Dermis blood vessel endothelial cell (primary cell): ENCODE measurements at regions not wholly inside any gene's neighbourhood (a gene's known extent, or its start where the extent isn't known, plus 50 kb on each side); places are given as distances from the start of the nearest gene placed in this dataset.

Source experiments
- DNase-seq: peaks from one replicate; pipeline ENCODE4 v3.0.0; 2010

DNA sequence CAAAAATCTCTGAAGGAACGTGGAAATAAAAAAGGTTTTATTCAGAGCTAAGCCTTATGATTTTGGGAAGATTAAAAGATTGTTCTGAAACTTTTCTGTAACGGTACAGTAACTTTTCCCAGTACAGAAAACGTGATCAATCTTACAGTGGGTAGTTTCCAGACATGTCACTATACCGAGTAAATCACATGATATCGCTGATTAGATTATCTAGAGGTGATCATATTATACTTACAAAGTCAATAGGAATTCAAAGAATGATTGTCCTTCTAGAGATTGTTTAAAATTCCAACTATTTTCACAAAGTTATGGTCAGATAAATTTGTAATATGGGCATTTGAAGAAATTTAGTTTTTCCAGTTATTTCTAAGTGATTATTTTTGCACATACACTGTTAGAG, 736.0 kb upstream of the GRM7 start:
- DNase-seq: no peak

GRCh38 chr3:6125520-6125919, 735.4 kb upstream of the GRM7 start:
- DNase-seq: no peak

DNA sequence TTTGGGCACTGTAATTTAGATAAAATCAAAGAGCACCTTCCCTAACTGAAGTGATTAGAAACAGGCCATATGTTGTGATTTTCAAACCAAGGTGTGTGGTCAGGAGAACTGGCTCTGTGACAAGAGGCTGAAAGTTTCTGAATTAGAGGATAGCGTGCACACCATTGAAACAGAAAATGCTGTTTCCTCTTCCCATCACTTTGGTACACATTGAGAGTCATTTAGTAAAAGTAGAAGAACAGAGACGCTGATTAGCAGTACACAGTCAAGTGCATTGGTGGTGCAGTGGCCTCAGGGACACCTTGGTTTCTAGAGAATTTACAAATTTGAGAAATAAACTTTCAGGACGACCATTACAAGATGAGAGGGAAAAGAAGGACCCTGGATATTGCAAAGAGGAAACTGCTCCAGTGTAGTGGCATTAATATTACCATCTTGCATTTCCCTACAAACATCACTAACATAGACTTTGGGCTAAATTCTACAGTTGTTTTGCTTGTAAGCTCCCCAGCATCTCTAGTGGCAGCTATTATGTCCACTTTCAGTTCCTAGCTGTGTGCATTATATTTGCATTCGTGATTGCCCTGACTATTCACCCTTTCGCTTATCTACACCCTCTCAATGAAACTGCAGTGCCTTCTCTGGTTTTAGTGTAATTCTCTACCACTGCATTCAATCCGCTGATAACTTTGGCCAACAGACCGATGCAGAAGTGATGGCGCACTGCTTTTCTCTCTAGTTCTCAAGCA, 728.1 kb upstream of the GRM7 start:
- DNase-seq: no peak

DNA sequence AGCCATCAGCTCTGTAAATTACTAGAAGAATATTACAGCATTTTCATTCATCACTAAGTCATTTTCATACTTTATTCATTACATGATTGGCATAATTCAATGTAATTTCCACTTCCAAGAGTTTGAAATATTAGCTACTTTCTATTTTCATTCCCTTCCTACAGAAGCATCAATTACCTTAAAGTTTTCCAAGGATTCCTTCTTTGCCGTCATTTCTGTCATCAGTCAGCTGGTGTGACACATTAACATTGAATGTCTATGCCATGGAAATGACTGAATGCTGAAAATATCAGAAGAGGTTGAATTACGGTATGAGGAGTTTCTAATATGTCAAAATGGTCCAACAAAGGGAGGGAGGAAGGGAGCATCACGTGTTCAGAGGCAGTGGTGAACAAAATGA, 718.2 kb upstream of the GRM7 start:
- no peak for DNase-seq

- DNase-seq: no peak
Observed at GRCh38 chr3:6147883-6148282, 713.0 kb upstream of the GRM7 start.

DNA sequence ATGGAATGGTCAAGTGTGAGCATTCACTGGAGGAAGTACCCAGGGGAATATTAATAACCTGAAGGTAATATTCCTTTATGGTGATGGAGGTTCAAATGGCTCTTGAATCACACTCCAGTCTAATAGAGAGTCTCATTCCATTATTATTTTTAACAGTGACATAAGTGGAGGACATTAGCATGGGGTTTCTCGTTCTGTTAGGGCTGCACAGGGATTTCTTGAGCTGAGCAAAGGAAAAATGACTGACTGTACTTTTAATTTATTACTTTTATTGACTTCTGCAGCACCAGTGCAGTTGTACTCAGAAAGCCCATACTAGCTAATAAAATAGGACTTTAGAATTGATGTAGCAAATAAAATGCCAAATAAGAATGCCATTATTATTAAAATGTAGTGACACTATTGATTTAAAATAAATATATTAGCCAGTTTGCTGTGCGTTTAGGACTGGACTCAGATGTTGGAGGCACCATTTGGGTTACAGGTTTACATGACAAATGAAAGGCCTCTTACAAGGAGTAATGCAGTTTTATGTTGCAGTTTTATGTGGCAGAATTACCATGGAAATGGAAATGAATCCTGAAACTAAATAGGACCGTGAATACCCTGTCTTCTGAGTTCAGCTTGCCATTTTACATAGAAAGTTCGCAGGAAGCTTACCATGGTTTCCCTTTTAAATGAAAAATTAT, 705.1 kb upstream of the GRM7 start:
- DNase-seq: no peak

GRCh38 chr3:6165951-6166350, 695.0 kb upstream of the GRM7 start:
- DNase-seq: no peak

GRCh38 chr3:6168256-6168655, 692.7 kb upstream of the GRM7 start:
- DNase-seq: no peak

GRCh38 chr3:6172871-6173642, 687.9 kb upstream of the GRM7 start:
- no peak for DNase-seq

- DNase-seq: no peak
Observed at GRCh38 chr3:6177417-6177816, 683.5 kb upstream of the GRM7 start.

DNA sequence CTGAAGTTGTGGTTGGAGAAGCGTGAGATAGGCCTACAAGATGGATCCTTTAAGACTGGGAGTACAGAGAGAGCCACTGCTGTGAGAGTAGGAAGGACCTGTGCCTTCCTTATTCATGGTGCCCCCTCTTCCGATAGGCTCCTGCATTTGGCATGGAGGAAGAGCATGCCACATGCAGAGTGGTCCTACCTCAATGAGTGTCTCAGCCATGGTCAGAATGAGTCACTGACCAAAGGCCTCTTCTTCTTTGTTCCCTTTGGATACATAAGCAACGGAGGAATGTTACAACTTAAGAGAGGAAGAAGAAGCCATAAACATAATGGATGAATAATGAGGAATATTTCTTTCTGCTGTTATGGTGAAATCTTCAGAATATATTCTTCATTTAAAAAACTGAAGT, 681.2 kb upstream of the GRM7 start:
- no peak for DNase-seq

DNA sequence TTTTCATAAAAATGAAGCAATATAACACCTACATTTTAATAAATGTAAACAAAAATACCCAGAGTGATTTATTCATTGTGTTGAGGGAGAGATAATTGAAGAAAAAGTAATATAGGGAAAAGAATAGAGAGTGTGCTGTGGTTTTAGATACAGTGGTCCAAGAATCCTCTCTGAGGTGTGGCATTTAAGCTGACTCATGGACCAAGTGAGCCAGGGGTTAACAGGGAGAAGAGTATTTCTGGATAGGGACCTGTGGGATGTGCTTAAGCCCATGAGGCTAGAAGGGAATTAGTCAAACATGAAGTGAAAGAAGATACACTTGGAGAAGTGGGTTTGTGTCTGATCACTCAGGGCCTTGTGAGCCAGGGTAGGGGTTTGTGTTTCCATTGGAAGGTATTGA, 680.7 kb upstream of the GRM7 start:
- DNase-seq: no peak

- DNase-seq: no peak
Observed at GRCh38 chr3:6182476-6182875, 678.4 kb upstream of the GRM7 start.

DNA sequence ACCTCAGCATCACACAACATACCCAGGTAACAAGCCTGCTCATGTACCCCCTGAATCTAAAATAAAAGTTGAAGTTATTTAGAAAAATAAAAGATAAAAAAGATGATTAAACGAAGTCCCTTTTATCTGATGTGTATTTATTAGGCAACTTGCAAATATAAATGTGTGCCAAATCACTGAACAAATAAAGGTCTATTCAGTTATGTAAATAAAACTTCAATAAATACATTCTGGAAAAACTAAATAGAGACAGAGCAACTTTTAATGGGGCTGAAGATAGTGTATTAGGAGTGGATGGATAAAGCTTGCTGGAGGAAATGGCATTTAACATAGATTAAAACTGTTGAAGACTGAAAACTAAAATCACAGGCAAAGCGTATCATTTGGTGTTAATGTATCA, 678.0 kb upstream of the GRM7 start:
- DNase-seq: no peak

DNA sequence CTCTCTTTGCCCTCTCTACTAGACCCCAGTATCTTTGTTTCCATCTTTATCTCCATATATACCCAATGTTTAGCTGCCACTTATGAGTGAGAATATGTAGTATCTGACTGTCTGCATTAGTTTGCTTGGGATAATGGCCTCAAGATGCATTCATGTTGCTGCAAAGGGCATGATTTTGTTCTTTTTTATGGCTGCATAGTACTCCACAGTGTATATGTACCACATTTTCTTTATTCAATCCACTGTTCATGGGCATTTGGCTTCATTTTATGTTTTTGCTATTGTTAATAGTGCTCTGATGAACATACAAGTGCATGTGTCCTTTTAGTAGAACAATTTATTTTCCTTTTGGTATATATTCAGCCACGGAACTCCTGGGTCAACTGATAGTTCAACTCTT, 671.5 kb upstream of the GRM7 start:
- DNase-seq: no peak

- DNase-seq: no peak
Observed at GRCh38 chr3:6204891-6205290, 656.0 kb upstream of the GRM7 start.

- no peak for DNase-seq
Observed at GRCh38 chr3:6216135-6217026, 644.5 kb upstream of the GRM7 start.

GRCh38 chr3:6220447-6220846, 640.5 kb upstream of the GRM7 start:
- DNase-seq: no peak

DNA sequence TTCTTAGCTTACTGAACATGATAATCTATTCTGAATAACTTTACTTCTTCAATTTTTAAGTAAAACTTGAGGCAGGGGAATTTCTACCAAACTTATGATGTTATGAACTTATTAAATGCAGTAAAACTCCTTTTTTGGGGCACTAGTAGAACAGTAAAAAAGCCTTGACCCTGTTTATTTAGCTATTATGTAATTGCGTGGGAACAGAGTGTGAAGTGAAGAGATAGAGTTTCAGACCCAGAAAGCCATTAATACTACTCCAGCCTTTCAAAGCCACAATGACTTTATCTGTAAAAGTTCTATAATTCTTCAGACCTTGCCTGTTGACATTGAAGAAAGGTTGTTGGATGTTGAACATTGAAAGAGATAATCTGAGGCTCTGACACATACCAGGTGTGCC, 638.8 kb upstream of the GRM7 start:
- no peak for DNase-seq

DNA sequence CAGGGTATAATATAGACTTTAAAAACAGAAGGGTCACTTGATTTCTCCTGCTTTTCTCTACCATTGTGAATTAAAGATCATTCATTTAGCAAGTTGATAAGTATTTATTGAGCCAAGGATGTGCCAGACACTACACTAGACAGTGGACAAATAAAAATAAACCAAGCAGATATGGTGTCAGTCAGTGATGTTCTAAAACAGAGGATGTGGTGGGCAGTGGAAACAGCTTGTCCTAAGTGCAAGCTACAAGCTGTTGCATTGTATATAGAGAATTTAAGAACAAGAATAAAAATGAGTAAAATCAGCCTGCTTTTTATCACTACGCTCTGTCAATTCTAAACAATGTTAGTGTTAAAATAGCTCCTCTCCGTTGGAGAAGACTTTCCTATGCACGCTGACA, 637.3 kb upstream of the GRM7 start:
- no peak for DNase-seq

GRCh38 chr3:6228958-6229683, 631.8 kb upstream of the GRM7 start:
- DNase-seq: no peak

GRCh38 chr3:6229778-6230410, 631.0 kb upstream of the GRM7 start:
- no peak for DNase-seq
